ENCODE measurements at regions not wholly inside any gene's neighbourhood (a gene's known extent, or its start where the extent isn't known, plus 50 kb on each side); places are given as distances from the start of the nearest gene placed in this dataset.

DNA sequence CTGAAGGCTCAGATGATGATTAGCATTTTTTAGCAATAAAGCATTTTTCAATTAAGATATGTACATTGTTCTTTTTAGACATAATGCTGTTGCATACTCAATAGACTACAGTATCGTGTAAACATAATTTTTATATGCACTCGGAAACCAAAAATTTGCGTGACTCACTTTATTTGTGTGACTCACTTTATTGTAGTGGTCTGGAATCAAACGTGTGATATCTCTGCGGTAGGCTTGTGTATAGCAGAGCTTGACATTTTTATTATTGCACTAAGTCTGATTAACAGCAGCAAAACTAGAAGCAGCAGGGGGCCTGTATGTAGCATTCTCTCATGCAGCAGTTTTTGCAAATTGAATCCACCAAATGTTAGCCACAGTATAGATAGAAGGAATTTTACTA is 119.1 kb upstream of the PRDX4 start:
- Histone ChIP-seq H3F3A (replicated peaks; ENCODE audit: low read depth) (no peaks in the 10 kb centered on the region), H3K27me3 (ENCODE audit: insufficient read depth) (no peaks in the 10 kb centered on the region), H3K36me3 (ENCODE audit: insufficient read depth) (no peaks in the 10 kb centered on the region), H2AFZ (no peak overlapping the region), H3K4me2 (no peak overlapping the region), H3K4me3 (no peak overlapping the region), H3K27ac (ENCODE audit: low read depth) (no peak overlapping the region), H3K4me1 (ENCODE audit: insufficient read depth) (no peaks in the 10 kb centered on the region), H4K20me1 (replicated peaks; ENCODE audit: insufficient read depth) (no peaks in the 10 kb centered on the region), H3K9me2 (ENCODE audit: insufficient read depth) (no peaks in the 10 kb centered on the region), H3K79me2 (replicated peaks; ENCODE audit: insufficient read depth) (no peaks in the 10 kb centered on the region)
- DNase-seq (ENCODE audit: low spot score), result no peak
- Mint-ChIP-seq H3K9me3 (no peaks in the 10 kb centered on the region), H3K4me1 (no peaks in the 10 kb centered on the region; the same call in 1 of the 3 replicates), H3K36me3 (ENCODE audit: low read depth) (no peaks in the 10 kb centered on the region), H3K4me3 (no peak overlapping the region), H3K27me3 (ENCODE audit: insufficient read depth, low read depth, poor library complexity) (no peaks in the 10 kb centered on the region), H3K27ac (no peak overlapping the region)
- no peak for ATAC-seq
- TF ChIP-seq EZH2phosphoT487 (IDR thresholded peaks at IDR 0.05; ENCODE audit: unreplicated experiment) (no peak), ZNF114 (CRISPR knock-in tag; IDR thresholded peaks at IDR 0.05) (no peak), CREB1 (CRISPR knock-in tag; IDR thresholded peaks at IDR 0.05; ENCODE audit: low read depth) (no peak), JUNB (IDR thresholded peaks at IDR 0.05; ENCODE audit: unreplicated experiment) (no peak), POLR2AphosphoS5 (IDR thresholded peaks at IDR 0.05; ENCODE audit: low read depth) (no peak), ZNF331 (CRISPR knock-in tag; IDR thresholded peaks at IDR 0.05; ENCODE audit: low read depth) (no peak), NANOG (IDR thresholded peaks at IDR 0.05; ENCODE audit: borderline replicate concordance) (no peak), STAT1 (IDR thresholded peaks at IDR 0.05; ENCODE audit: unreplicated experiment) (no peak), EZH2 (IDR thresholded peaks at IDR 0.05; ENCODE audit: low read depth, unreplicated experiment) (no peak)
- TF ChIP-seq, protein P1, sequence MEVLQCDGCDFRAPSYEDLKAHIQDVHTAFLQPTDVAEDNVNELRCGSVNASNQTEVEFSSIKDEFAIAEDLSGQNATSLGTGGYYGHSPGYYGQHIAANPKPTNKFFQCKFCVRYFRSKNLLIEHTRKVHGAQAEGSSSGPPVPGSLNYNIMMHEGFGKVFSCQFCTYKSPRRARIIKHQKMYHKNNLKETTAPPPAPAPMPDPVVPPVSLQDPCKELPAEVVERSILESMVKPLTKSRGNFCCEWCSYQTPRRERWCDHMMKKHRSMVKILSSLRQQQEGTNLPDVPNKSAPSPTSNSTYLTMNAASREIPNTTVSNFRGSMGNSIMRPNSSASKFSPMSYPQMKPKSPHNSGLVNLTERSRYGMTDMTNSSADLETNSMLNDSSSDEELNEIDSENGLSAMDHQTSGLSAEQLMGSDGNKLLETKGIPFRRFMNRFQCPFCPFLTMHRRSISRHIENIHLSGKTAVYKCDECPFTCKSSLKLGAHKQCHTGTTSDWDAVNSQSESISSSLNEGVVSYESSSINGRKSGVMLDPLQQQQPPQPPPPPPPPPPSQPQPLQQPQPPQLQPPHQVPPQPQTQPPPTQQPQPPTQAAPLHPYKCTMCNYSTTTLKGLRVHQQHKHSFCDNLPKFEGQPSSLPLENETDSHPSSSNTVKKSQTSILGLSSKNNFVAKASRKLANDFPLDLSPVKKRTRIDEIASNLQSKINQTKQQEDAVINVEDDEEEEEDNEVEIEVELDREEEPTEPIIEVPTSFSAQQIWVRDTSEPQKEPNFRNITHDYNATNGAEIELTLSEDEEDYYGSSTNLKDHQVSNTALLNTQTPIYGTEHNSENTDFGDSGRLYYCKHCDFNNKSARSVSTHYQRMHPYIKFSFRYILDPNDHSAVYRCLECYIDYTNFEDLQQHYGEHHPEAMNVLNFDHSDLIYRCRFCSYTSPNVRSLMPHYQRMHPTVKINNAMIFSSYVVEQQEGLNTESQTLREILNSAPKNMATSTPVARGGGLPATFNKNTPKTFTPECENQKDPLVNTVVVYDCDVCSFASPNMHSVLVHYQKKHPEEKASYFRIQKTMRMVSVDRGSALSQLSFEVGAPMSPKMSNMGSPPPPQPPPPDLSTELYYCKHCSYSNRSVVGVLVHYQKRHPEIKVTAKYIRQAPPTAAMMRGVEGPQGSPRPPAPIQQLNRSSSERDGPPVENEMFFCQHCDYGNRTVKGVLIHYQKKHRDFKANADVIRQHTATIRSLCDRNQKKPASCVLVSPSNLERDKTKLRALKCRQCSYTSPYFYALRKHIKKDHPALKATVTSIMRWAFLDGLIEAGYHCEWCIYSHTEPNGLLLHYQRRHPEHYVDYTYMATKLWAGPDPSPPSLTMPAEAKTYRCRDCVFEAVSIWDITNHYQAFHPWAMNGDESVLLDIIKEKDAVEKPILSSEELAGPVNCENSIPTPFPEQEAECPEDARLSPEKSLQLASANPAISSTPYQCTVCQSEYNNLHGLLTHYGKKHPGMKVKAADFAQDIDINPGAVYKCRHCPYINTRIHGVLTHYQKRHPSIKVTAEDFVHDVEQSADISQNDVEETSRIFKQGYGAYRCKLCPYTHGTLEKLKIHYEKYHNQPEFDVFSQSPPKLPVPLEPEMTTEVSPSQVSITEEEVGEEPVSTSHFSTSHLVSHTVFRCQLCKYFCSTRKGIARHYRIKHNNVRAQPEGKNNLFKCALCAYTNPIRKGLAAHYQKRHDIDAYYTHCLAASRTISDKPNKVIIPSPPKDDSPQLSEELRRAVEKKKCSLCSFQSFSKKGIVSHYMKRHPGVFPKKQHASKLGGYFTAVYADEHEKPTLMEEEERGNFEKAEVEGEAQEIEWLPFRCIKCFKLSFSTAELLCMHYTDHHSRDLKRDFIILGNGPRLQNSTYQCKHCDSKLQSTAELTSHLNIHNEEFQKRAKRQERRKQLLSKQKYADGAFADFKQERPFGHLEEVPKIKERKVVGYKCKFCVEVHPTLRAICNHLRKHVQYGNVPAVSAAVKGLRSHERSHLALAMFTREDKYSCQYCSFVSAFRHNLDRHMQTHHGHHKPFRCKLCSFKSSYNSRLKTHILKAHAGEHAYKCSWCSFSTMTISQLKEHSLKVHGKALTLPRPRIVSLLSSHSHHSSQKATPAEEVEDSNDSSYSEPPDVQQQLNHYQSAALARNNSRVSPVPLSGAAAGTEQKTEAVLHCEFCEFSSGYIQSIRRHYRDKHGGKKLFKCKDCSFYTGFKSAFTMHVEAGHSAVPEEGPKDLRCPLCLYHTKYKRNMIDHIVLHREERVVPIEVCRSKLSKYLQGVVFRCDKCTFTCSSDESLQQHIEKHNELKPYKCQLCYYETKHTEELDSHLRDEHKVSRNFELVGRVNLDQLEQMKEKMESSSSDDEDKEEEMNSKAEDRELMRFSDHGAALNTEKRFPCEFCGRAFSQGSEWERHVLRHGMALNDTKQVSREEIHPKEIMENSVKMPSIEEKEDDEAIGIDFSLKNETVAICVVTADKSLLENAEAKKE (CRISPR knock-in tag; IDR thresholded peaks at IDR 0.05), result no peak
- TF ChIP-seq, protein P2, sequence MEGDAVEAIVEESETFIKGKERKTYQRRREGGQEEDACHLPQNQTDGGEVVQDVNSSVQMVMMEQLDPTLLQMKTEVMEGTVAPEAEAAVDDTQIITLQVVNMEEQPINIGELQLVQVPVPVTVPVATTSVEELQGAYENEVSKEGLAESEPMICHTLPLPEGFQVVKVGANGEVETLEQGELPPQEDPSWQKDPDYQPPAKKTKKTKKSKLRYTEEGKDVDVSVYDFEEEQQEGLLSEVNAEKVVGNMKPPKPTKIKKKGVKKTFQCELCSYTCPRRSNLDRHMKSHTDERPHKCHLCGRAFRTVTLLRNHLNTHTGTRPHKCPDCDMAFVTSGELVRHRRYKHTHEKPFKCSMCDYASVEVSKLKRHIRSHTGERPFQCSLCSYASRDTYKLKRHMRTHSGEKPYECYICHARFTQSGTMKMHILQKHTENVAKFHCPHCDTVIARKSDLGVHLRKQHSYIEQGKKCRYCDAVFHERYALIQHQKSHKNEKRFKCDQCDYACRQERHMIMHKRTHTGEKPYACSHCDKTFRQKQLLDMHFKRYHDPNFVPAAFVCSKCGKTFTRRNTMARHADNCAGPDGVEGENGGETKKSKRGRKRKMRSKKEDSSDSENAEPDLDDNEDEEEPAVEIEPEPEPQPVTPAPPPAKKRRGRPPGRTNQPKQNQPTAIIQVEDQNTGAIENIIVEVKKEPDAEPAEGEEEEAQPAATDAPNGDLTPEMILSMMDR (conservative IDR thresholded peaks at IDR 0.05; ENCODE audit: low read depth in 2 of 2), result no peak
- TF ChIP-seq, protein P3, sequence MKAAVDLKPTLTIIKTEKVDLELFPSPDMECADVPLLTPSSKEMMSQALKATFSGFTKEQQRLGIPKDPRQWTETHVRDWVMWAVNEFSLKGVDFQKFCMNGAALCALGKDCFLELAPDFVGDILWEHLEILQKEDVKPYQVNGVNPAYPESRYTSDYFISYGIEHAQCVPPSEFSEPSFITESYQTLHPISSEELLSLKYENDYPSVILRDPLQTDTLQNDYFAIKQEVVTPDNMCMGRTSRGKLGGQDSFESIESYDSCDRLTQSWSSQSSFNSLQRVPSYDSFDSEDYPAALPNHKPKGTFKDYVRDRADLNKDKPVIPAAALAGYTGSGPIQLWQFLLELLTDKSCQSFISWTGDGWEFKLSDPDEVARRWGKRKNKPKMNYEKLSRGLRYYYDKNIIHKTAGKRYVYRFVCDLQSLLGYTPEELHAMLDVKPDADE (IDR thresholded peaks at IDR 0.05), result no peak
- TF ChIP-seq, protein P4, sequence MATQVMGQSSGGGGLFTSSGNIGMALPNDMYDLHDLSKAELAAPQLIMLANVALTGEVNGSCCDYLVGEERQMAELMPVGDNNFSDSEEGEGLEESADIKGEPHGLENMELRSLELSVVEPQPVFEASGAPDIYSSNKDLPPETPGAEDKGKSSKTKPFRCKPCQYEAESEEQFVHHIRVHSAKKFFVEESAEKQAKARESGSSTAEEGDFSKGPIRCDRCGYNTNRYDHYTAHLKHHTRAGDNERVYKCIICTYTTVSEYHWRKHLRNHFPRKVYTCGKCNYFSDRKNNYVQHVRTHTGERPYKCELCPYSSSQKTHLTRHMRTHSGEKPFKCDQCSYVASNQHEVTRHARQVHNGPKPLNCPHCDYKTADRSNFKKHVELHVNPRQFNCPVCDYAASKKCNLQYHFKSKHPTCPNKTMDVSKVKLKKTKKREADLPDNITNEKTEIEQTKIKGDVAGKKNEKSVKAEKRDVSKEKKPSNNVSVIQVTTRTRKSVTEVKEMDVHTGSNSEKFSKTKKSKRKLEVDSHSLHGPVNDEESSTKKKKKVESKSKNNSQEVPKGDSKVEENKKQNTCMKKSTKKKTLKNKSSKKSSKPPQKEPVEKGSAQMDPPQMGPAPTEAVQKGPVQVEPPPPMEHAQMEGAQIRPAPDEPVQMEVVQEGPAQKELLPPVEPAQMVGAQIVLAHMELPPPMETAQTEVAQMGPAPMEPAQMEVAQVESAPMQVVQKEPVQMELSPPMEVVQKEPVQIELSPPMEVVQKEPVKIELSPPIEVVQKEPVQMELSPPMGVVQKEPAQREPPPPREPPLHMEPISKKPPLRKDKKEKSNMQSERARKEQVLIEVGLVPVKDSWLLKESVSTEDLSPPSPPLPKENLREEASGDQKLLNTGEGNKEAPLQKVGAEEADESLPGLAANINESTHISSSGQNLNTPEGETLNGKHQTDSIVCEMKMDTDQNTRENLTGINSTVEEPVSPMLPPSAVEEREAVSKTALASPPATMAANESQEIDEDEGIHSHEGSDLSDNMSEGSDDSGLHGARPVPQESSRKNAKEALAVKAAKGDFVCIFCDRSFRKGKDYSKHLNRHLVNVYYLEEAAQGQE (IDR thresholded peaks at IDR 0.05; ENCODE audit: unreplicated experiment), result no peak
